ENCODE measurements at regions not wholly inside any gene's neighbourhood (a gene's known extent, or its start where the extent isn't known, plus 50 kb on each side); places are given as distances from the start of the nearest gene placed in this dataset.

DNA sequence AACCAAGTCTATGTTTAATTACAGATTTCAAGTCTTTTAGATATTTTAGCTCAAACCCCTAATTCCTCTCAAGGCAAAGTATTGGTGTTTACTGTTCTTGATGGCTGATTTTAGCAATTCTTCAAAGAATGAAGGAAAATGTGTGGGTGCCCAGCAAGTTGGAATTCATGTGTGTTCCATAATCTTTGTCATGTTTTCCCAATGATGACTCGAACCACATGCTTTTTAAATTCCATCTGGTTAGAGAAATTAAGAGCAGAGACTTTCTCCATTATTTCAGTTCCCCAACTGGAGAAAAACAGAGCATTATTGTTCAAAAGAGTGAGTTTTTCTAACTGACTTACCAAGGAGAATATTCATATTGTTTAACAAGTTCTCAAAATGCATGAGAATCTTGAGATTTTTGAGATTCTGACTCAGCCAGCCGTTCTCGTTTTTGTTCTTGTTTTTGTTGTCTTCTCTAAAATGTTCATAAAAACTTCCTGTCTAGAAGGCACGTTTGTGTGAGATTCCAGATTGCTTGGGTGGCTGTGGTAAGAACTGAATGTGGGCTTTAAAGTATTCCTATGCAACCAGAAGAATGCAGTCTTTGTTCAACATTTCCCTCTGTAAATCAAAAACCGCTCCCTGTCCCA, 404.7 kb downstream of the IRS2 start:
- no peak for FAIRE-seq

DNA sequence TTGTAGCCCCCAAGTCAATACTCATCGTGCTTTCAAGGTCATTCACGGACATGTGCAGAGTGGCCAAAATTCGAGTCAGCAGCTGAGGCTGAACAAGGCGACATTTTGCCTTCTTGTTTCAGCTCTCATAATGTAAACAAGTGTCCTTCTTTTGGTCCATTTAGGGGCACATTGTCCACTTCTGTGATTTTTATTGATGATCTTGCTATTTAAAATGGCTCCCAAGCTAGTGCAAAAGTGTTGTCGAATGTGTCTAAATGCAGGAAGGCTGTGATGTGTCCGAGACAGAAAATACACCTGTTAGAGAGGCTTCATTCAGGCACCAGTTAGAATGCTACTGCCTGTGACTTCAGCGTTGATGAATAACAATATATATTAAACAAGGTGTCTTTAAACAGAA, 405.9 kb downstream of the IRS2 start:
- no peak for DNase-seq (ENCODE audit: insufficient read length, low spot score)
- FAIRE-seq: no peak

More for the DNA sequence above, 404.7 kb downstream of the IRS2 start:
- DNase-seq (ENCODE audit: insufficient read length, low spot score): no peak

DNA sequence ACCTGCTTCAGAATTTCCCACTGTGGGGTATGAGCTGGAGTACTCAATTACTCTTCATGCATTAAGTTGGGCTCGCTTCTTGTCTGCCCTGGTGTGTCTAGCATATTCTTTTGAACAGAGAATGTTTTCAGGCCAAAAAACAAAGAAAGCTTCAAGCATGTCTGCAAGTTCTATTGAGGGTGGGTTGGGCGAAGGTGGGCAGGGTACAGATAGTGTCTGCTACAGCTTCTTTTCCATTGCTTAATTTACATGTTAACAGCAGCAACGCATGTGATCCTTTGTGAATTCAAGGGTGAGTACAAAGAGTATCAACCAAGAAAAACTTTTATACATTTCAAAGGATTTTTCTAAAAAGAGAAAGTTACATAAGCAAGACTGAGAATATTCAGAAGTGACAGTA, 406.5 kb downstream of the IRS2 start:
- FAIRE-seq (no peak), DNase-seq (ENCODE audit: insufficient read length, low spot score) (no peak)

DNA sequence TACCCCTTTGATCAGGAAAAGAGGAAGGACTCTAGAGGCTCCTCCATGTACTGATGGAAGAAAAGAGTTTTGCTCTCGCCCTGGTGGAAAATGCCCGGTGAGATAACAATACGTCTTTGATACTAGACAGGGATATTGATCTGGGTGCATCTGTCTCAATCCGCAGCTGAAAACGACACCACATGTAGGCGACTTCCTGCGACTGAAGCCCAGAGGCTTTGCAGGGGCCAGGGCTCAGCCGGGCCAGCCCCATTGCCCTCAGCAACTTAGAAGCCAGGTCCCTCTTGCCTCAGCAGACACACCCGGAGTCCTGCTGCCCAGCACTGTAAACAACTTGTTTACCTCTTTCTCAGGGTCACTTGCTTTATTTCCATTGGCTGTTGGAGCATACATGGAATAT, 409.4 kb downstream of the IRS2 start:
- DNase-seq (ENCODE audit: insufficient read length, low spot score) (no peak), FAIRE-seq (no peak)

DNA sequence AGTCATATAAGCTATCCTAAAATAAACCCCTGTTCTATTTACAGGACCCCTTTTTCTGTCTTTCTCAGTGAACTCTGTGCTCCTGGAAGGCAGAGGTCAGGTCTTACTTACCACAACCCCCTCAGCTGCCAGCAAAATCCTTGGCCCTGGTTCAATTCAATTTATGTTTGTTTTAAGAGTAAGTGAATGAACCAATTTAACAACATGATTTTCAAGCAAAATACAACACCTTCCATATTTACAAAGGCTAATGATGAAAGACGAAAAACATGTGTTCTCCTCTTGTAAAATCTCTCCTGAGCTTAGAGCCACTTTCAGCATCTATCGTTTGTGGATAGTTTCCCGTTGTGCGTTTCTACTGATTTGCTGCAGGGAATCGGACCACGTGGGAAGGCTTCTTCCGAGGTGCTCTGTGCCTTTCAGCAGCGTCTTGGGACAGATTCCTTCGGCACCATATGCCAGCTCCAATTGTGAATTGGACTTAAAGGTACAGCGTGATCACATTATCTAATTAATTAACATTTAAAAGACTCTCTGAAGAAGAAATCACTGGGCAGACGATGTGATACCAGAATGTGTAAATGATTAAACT, 411.7 kb downstream of the IRS2 start:
- FAIRE-seq: no peak
- no peak for DNase-seq (ENCODE audit: insufficient read length, low spot score)

DNA sequence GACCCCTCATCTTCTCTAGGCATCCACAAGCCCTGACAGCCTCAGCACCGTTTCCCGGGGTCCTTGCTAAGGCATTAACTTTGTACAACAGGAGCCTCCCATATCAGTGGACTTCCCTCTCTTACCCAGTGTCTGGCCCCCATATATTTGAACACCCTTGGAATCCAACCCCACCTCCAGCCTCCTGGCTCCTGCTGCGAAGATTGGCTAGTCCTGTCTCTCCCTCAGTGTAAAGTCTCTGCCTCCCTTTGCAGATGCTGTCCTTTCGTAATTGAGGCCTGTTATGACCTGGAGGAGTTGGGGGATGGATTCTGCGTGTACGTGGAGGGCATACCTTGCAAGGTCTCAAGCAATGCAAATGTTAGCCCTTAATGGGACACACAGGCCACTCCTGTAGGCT, 413.7 kb downstream of the IRS2 start:
- DNase-seq (ENCODE audit: insufficient read length, low spot score): no peak
- FAIRE-seq: no peak

DNA sequence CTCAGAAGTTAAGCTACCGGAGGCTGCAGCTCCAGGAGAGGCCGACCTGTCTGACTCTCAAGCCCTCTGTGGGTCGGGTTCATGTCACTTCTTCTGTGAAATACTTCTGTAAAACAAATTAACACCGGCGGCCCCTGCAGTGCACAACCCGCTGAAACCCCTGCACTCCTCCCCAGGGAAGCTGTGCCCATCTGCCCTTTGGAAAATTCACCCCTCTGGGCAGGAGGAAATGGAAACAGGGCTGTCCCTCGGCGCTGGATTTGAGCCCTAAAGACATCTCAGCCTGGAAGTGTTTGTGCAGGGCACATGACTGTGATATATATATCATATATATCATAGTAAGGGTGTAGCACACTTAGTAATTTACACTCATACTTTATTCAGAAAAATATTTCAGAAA, 415.3 kb downstream of the IRS2 start:
- no peak for FAIRE-seq

DNA sequence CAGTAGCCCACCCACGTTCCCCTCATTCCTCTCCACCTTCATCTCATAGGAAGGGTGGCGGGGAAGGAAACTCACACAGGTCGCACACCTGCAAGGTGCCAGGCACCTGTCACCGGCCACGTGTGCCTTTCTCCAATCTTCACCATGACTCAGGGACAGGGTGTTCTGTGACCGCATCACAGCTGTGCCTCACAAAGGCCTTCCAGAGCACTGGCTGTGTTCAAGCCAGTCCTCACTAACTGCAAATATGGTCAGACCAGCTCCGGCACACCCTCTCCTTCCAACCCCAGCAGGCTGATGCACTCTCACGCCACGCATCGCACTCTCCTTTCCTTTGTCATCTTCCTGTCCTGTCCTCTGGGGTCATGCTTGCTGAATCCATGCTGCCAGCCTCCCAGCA, 415.9 kb downstream of the IRS2 start:
- DNase-seq (ENCODE audit: insufficient read length, low spot score) (no peak), FAIRE-seq (no peak)

More for the DNA sequence above, 415.3 kb downstream of the IRS2 start:
- no peak for DNase-seq (ENCODE audit: insufficient read length, low spot score)

DNA sequence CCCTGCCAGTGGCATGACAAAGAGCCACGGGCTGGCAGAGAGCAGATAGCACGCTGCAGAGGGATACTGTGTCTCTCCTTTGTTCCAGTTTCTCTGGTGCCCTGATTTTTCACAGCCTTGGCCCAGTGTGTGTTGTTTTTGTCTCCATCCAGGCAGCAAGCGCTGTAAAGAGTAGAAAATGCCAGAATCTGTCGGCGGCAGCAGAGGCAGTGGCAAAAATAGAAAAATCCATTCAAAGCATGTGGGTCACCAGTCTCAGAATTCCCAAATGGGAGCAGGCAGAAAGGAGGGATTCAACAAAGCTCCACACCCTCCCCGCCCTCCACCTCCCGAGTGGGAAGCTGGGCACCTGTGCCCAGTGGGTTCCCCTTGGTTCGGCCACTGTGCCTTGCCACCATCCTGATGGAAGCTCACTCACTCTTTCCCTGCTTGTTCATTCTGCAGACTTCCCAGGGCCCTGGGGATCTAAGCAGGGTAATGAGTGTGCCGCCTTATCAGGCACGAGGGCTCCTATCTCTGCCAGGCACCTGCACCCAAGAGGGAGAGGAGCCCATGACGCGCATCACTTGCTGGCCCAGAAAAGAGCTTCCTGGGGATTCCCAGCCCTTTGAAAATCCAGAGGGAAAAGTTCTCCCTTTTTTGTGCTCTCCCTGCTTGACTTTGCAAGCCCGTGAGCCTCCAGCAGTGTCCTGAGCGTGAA, 416.9 kb downstream of the IRS2 start:
- FAIRE-seq: no peak

DNA sequence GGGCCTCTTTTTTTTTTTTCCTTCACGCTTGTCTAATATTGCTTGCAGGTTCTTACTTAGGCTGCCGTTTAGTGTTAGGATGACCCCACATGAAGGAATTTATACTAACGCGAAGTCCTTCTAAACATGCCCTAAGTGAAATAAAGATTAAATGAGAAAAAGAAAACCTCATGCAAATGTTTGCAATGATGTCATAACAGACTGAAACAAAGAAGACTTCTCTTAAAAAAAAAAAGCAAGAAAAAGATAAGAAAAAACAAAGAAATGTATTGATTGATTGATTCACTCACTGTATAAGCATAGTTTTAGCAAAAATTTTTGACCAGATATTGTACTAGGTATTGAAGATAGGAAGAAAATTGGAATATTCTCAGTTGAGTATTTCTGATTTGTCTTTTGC, 418.2 kb downstream of the IRS2 start:
- DNase-seq (ENCODE audit: insufficient read length, low spot score) (no peak), FAIRE-seq (no peak)

More for the DNA sequence above, 416.9 kb downstream of the IRS2 start:
- no peak for DNase-seq (ENCODE audit: insufficient read length, low spot score)

DNA sequence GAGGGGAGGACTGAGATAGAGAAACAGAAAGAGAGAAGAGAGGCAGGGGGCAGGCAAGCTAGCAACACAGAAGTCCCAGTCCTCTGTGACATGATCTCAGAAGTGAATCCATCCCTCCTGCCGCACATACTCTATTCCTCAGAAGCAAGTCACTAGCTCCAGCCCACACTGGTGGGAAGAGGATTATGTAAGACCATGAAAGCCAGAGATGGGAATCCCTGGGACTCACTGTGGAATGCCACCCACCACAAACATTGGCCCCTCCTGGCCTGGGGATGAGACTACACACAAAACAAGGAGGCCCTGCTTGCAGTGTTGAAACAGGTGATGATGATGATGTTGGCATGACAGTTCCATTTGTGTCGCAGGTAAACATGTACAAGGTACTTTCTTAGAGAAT, 419.9 kb downstream of the IRS2 start:
- FAIRE-seq (no peak), DNase-seq (ENCODE audit: insufficient read length, low spot score) (no peak)

DNA sequence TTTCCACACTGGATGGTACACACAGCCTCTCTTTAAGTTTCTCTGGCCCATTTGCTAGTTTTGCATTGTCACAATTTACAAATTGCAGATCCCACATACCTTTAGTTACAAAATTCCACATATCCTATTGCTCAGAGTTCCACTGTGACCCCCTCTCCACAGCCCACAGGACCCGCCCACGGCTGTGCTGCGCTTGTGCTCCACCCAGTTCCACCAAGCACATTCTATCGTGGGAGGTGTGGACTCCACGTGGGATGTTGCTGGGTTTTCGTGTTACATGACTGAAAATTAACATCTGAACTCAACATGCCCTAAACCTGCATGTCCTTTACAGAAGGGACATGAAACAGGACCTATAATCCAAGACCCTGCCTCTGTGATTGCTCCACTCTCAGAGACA, 423.0 kb downstream of the IRS2 start:
- DNase-seq (ENCODE audit: insufficient read length, low spot score): no peak
- no peak for FAIRE-seq

DNA sequence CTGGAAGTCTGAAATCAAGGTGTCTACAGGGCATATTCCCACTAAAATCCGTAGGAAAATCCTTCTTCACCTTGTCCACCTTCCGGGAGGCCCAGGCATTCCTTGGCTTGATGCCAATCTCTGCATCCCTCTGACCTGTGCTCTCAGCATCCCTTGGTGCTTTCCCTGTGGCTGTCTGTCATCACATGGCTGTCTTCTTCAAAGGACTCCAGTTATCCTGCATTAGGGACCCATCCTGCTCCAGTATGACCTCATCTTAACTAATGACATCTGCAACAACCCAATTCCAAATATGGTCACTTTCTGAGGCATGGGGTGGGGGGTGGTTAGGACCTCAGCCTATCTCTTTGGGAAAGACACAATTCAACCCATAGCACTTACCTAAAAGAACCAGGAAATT, 423.8 kb downstream of the IRS2 start:
- FAIRE-seq: no peak

DNA sequence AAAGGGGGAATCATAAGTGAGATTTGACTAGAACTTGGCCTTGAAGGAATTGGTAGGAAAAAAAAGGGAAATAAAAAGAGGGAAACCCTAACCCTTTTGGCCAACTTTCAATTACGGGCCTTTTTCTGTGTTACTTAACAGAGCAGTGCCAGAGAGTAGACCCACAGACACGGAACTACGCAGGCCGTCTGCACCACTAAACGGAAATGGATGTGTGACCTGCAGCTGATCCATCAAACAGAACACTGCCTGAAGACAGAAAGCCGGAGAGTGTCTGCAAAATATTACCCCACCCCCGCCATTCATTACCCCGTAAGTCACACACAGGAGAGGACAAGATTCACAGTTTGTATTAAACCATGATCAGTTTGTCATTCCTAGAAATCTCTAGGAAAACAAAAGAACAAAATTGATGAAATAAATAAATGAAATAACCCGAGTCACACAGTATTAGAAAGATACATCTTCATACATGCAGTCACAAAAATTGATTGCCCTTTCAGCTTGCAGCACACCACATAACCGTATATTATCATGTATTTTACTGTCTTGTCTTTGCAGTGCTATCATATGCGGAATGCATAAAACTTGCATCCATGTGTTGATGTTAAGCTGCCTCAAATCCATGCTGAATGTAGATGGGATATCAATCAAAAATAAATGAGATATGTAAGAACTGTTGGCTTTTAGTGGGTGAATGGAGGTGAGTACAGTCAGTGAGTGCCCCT, 424.7 kb downstream of the IRS2 start:
- FAIRE-seq: no peak
- DNase-seq (ENCODE audit: insufficient read length, low spot score): no peak

More for the DNA sequence above, 423.8 kb downstream of the IRS2 start:
- DNase-seq (ENCODE audit: insufficient read length, low spot score): no peak

DNA sequence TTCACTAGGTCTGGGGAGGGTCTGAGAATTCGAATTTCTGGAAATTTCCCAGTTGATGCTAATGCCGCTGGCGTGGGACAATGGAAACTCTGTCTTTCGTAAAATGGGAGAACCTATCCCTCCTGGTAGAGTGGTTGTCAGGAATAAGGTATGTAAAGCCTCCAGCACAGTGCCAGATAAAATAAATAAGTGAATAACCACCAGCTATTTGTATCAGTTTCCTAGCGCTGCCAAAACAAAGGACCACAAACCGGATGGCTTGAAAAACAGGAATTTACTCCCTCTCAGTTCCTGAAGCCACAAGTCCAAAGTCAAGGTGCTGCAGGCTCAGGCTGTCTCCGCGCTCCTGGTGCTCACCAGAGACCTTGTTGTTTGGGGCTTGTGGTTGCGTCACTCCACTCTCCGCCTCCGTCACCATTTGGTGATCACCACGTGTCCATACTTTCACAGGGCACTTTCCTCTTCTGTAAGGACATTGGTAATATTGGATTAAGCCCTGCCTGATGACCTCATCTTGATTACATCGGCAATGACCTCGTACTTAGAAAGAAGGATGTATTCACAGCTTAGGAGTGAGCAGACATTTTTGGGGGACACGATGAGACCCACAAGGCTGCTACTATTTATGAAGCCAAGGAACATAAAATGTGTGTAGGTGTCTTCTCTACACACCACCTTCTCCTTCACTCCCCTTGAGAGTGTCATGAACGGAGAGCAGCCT, 428.5 kb downstream of the IRS2 start:
- DNase-seq (ENCODE audit: insufficient read length, low spot score): no peak
- no peak for FAIRE-seq

DNA sequence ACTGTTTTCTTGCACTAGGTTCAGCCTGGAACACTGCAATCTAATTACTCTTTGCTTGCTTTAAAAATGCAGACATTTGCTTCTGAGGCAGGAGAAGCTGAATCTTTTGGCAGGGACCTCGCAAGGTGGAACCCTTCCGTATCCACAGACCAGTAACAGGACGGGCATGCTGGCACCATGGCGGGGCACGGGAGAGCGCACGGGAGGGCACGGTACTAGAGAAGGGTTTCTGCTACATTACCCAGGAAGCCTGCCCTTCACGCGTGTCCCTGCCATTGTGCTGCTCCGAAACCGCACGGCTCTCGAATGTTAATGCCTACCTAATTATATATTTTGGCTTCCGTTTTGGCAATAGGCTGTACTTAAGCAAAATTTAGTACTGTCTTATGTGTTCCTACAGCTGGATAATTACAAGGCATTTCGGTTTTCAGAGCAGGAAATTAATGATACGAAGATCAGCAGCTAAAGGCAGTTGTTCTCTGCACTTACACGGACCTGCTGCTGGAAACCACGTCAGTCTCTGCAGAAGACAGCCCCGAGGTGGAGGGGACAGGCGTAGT, 430.4 kb downstream of the IRS2 start:
- DNase-seq (ENCODE audit: insufficient read length, low spot score) (no peak), FAIRE-seq (no peak)

DNA sequence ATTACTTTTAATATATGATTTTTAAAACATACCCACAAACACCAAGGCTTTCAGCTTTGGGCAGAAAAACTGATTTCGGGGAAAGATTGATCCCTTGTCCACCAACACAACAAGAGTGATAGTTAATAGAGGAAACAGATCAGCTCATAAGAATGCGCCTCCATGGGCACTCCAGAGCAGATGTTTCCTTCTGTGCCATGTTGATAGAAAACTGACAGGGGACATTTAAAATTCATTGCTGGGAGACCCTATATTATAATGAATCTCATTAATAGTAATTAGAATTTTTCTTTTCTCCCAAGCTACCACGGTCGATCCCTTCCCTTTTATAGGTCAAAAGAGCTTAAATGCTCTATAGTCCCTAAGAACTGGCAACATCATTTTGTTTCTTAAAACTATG, 431.2 kb downstream of the IRS2 start:
- DNase-seq (ENCODE audit: insufficient read length, low spot score): no peak
- FAIRE-seq: no peak

DNA sequence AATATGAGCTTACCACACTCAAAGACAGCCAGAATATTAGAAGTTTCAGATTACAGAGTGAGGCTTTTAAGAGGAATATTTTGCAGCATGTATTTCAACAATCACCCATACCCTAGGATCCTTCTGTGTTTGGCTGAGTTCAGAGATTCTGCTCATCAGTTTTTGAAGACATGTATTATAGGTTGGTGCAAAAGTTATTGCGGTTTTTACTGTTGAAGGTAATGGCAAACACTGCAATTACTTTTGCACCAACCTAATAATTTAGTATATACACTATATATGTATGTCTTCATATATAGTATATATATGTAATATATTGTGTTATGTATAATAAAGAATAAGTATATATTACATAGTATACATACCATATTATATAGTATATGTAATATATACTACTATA, 435.1 kb downstream of the IRS2 start:
- no peak for DNase-seq (ENCODE audit: insufficient read length, low spot score)
- FAIRE-seq: no peak

DNA sequence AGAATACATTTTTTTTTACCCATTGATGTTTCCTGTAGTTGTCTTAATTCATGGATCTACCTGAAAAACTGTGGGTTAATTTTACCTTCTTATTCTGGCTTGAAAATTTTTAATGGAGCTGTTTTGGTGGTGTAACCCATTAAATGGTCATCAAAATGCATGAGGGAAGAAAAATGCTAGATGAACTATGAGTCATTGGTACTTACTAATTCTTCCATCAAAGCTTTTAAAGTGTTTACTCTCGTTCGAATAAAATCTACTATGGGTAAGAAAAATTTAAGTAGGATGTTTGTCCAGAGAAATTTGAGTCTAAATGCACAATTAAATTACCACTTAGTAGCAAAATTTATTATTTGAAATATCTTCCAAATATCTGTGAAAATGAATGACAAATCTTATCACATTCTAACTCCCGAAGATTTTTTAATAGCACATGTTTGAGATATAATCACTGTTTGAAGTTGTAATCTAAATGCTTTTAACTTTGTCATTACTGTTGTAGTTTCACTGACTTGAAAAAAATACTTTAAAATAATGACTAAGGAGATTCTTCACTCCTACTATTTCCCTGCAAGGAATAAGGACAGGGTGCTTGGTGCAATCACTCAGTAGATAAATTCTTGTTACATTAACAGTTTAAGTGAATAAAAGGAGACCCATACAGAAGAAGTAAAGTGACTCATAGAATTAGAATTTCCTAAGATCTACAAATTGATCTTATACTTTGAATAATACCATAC, 437.7 kb downstream of the IRS2 start:
- no peak for FAIRE-seq
- no peak for DNase-seq (ENCODE audit: insufficient read length, low spot score)

DNA sequence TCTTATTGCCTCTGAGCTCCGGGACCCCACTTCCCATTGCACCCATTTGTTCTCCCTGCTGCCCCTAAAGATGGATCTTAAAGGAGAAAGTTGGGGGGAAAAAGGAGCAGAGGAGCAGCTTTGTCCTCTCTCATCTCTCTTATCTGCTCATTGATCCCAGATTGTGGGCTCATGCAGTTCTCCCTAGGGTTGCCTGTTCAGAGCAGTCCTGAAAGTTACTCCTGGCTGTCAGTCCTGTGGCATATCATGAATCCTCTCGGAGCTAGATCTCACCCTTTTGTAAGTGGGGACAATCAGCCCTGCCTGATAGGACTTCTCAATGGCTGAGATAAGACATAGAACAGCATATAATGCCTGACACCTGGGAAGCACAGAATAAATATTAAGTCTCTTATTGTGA, 440.3 kb downstream of the IRS2 start:
- FAIRE-seq (no peak), DNase-seq (ENCODE audit: insufficient read length, low spot score) (no peak)

All from GM19239 (cell line).